HEK293 (cell line): ENCODE measurements at regions not wholly inside any gene's neighbourhood (a gene's known extent, or its start where the extent isn't known, plus 50 kb on each side); places are given as distances from the start of the nearest gene placed in this dataset.

Experiments used
- CTCF ChIA-PET: fragments of 350-600 bp; formaldehyde crosslinking; extraction: SDS; loops from one replicate; lab custom pipeline; 2021; ENCODE audit warnings: antibody characterized with exemption; lab: Yijun Ruan, JAX
- POLR2A ChIA-PET: fragments of 300-600 bp; formaldehyde crosslinking; extraction: SDS; loops from one replicate; lab custom pipeline; 2020; ENCODE audit warnings: antibody characterized with exemption, inconsistent platforms; lab: Yijun Ruan, JAX
- H3K27ac ChIP-seq: fragments of 200-500 bp; sonication (Bioruptor generic); 2 replicates; pipeline ENCODE4 v1.5.1; 2014; ENCODE audit warnings: low read depth, low read length, control low read depth, inconsistent platforms; ENCODE audit errors: extremely low read depth
- H3K36me3 ChIP-seq, 2 experiments: fragments of 200-500 bp in 1 of 2; sonication (Bioruptor generic) in 1 of 2; 1 replicate in 1 of 2; 2 replicates in 1 of 2; pipeline ENCODE4 v1.5.1; 2014 to 2017; ENCODE audit warnings: inconsistent platforms in 2 of 2, low read length in 2 of 2; ENCODE audit not compliant: control insufficient read depth in 2 of 2, insufficient read depth in 1 of 2
- H3K4me1 ChIP-seq: fragments of 200-500 bp; sonication (Bioruptor generic); 2 replicates; pipeline ENCODE4 v1.5.1; 2014; ENCODE audit warnings: mild to moderate bottlenecking, low read length, inconsistent platforms; ENCODE audit not compliant: control insufficient read depth, insufficient read depth
- H3K4me3 ChIP-seq: 2 replicates; pipeline ENCODE4 v1.5.1; 2011; ENCODE audit warnings: low read depth, mild to moderate bottlenecking, control low read depth, low read length, moderate library complexity
- H3K9me3 ChIP-seq: fragments of 200-500 bp; sonication (Bioruptor generic); 2 replicates; pipeline ENCODE4 v1.5.1; 2014; ENCODE audit warnings: low read depth, low read length, inconsistent platforms; ENCODE audit not compliant: control insufficient read depth, insufficient read depth
- HIC1 ChIP-seq: fragments of 450-650 bp; formaldehyde crosslinking; IDR thresholded peaks from 2 replicates; pipeline ENCODE4 v1.5.1; 2016; ENCODE audit warnings: missing biosample characterization, missing genetic modification characterization
- IKZF3 ChIP-seq: fragments of 450-650 bp; IDR thresholded peaks from 2 replicates; pipeline ENCODE4 v1.5.0; 2018; ENCODE audit warnings: missing biosample characterization, mild to moderate bottlenecking, missing genetic modification characterization, moderate library complexity
- MZF1 ChIP-seq: fragments of 450-650 bp; formaldehyde crosslinking; IDR thresholded peaks from 2 replicates; pipeline ENCODE4 v1.5.1; 2017; ENCODE audit warnings: missing biosample characterization, missing genetic modification characterization, borderline replicate concordance
- OVOL3 ChIP-seq: fragments of 450-650 bp; formaldehyde crosslinking; IDR thresholded peaks from 2 replicates; pipeline ENCODE4 v1.5.1; 2016; ENCODE audit warnings: missing biosample characterization, missing genetic modification characterization
- PBX3 ChIP-seq: sonication (generic); formaldehyde crosslinking; IDR thresholded peaks from 2 replicates; pipeline ENCODE4 v1.8.1; 2022; ENCODE audit warnings: mild to moderate bottlenecking, moderate library complexity, missing genetic modification reagents
- REST ChIP-seq: fragments of 450-650 bp; formaldehyde crosslinking; IDR thresholded peaks from 2 replicates; pipeline ENCODE4 v1.5.1; 2016; ENCODE audit warnings: missing biosample characterization, missing genetic modification characterization
- TCF7L2 ChIP-seq: IDR thresholded peaks from 2 replicates; pipeline ENCODE4 v1.6.1; 2011; ENCODE audit warnings: low read depth, mild to moderate bottlenecking, inconsistent platforms, low read length, moderate library complexity, borderline replicate concordance
- ZBTB26 ChIP-seq: fragments of 450-650 bp; formaldehyde crosslinking; optimal IDR thresholded peaks from 2 replicates; pipeline ENCODE3; 2016; ENCODE audit warnings: missing biosample characterization, mild to moderate bottlenecking, missing genetic modification characterization
- ZFP69B ChIP-seq: fragments of 450-650 bp; formaldehyde crosslinking; IDR thresholded peaks from 2 replicates; pipeline ENCODE4 v1.5.1; 2016; ENCODE audit warnings: missing biosample characterization, missing genetic modification characterization
- ZNF2 ChIP-seq: fragments of 450-650 bp; formaldehyde crosslinking; IDR thresholded peaks from 2 replicates; pipeline ENCODE4 v1.5.1; 2016; ENCODE audit warnings: missing biosample characterization, missing genetic modification characterization
- ZNF202 ChIP-seq: fragments of 450-650 bp; formaldehyde crosslinking; IDR thresholded peaks from 2 replicates; pipeline ENCODE4 v1.5.1; 2016; ENCODE audit warnings: missing biosample characterization, missing genetic modification characterization, borderline replicate concordance
- ZNF311 ChIP-seq: fragments of 450-650 bp; formaldehyde crosslinking; IDR thresholded peaks from 2 replicates; pipeline ENCODE4 v1.5.1; 2017; ENCODE audit warnings: missing biosample characterization, missing genetic modification characterization, borderline replicate concordance
- ZNF391 ChIP-seq: fragments of 450-650 bp; formaldehyde crosslinking; IDR thresholded peaks from 2 replicates; pipeline ENCODE4 v1.5.1; 2016; ENCODE audit warnings: low read depth, missing biosample characterization, missing genetic modification characterization, borderline replicate concordance
- ZNF48 ChIP-seq: fragments of 450-650 bp; formaldehyde crosslinking; IDR thresholded peaks from 2 replicates; pipeline ENCODE4 v1.5.1; 2016; ENCODE audit warnings: missing biosample characterization, missing genetic modification characterization
- ZNF571 ChIP-seq: fragments of 450-650 bp; formaldehyde crosslinking; IDR thresholded peaks from 2 replicates; pipeline ENCODE4 v1.5.0; 2017; ENCODE audit warnings: missing biosample characterization, missing genetic modification characterization
- ZNF600 ChIP-seq: fragments of 450-650 bp; formaldehyde crosslinking; IDR thresholded peaks from 2 replicates; pipeline ENCODE4 v1.5.1; 2016; ENCODE audit warnings: missing biosample characterization, missing genetic modification characterization
- ZNF645 ChIP-seq: fragments of 450-650 bp; formaldehyde crosslinking; IDR thresholded peaks from 2 replicates; pipeline ENCODE4; 2016; ENCODE audit warnings: missing biosample characterization, missing genetic modification characterization
- ZNF660 ChIP-seq: fragments of 450-650 bp; IDR thresholded peaks from 2 replicates; pipeline ENCODE4 v1.5.1; 2018; ENCODE audit warnings: missing biosample characterization, mild to moderate bottlenecking, missing genetic modification characterization
- ZNF692 ChIP-seq: fragments of 450-650 bp; formaldehyde crosslinking; IDR thresholded peaks from 2 replicates; pipeline ENCODE4 v1.5.1; 2016; ENCODE audit warnings: missing biosample characterization, missing genetic modification characterization
- ZSCAN23 ChIP-seq: fragments of 450-650 bp; formaldehyde crosslinking; IDR thresholded peaks from 2 replicates; pipeline ENCODE4 v1.5.1; 2016; ENCODE audit warnings: missing biosample characterization, missing genetic modification characterization

GRCh38 chr2:558879-559278, 118.3 kb downstream of the TMEM18 start:
- Histone ChIP-seq H3K4me1 (no peaks in the 10 kb centered on the region), H3K9me3 (no peaks in the 10 kb centered on the region), H3K4me3 (no peak overlapping the region), H3K36me3 (no peaks in the 10 kb centered on the region), H3K27ac (no peak overlapping the region)
- CTCF ChIA-PET = no interaction called here
- TF ChIP-seq OVOL3 = no peak
- TF ChIP-seq ZNF391 = no peak
- TF ChIP-seq ZNF645 (tag by site-specific recombination) = no peak
- no peak for TF ChIP-seq ZNF48 (tag by site-specific recombination)
- no peak for TF ChIP-seq REST
- TF ChIP-seq IKZF3 (tag by site-specific recombination) = no peak
- TF ChIP-seq MZF1 (tag by site-specific recombination) = no peak
- no peak for TF ChIP-seq ZNF311 (tag by site-specific recombination)
- POLR2A ChIA-PET = no interaction called here

- ChIA-PET CTCF (interaction anchor here (1.1 kb wide), 1 partner anchor 16 kb away, joined by 4 read pairs; no protein-coding TSS in a partner anchor), POLR2A (no interaction called here)
- no peak for TF ChIP-seq ZSCAN23 (tag by site-specific recombination)
- no peak for TF ChIP-seq PBX3
- no peak for TF ChIP-seq ZFP69B (tag by site-specific recombination)
- TF ChIP-seq ZBTB26 (tag by site-specific recombination) = no peak
- no peak for TF ChIP-seq HIC1 (tag by site-specific recombination)
- TF ChIP-seq ZNF645 (tag by site-specific recombination) = no peak
- no peak for TF ChIP-seq ZNF660 (tag by site-specific recombination)
- no peak for TF ChIP-seq ZNF202 (tag by site-specific recombination)
- TF ChIP-seq ZNF600 (tag by site-specific recombination) = no peak
- no peak for TF ChIP-seq TCF7L2
- no peak for TF ChIP-seq ZNF571 (tag by site-specific recombination)
- no peak for TF ChIP-seq ZNF2 (tag by site-specific recombination)
- no peak for TF ChIP-seq ZNF692 (tag by site-specific recombination)
Measured at GRCh38 chr2:558302-558642, 118.9 kb downstream of the TMEM18 start.

More at GRCh38 chr2:558302-558642, 118.9 kb downstream of the TMEM18 start:
- Histone ChIP-seq H3K27ac (no peak overlapping the region), H3K9me3 (no peaks in the 10 kb centered on the region), H3K4me3 (no peak overlapping the region), H3K36me3 (no peaks in the 10 kb centered on the region), H3K4me1 (no peaks in the 10 kb centered on the region)
